H1 (cell line): ENCODE measurements at regions not wholly inside any gene's neighbourhood (a gene's known extent, or its start where the extent isn't known, plus 50 kb on each side); places are given as distances from the start of the nearest gene placed in this dataset.

ENCODE experiments used
- CTCF ChIA-PET: fragments of 300-600 bp; sonication (Branson Sonifier 250); formaldehyde crosslinking; loops from one replicate; lab custom pipeline; 2021; ENCODE audit not compliant: partially characterized antibody; lab: Charles Lee
- POLR2A ChIA-PET: fragments of 300-600 bp; sonication (Branson Sonifier 250); formaldehyde crosslinking; loops from one replicate; lab custom pipeline; 2021; ENCODE audit warnings: inconsistent platforms; ENCODE audit not compliant: partially characterized antibody; lab: Charles Lee
- DNase-seq, 2 experiments: peaks; one replicate each; pipeline versions ENCODE4 v3.0.0 to v3.0.0-alpha.2; 2010 to 2022; ENCODE audit warnings: low spot score in 2 of 2, low read depth in 1 of 2, mixed read lengths in 1 of 2
- FAIRE-seq: peaks from 2 replicates; lab custom pipeline; 2011; peaks lifted over from hg19 to GRCh38; lab: Jason Lieb, UNC
- H2AFZ ChIP-seq: 2 replicates; pipeline ENCODE4 v1.8.1; 2012; ENCODE audit warnings: low read length, inconsistent platforms
- H2AK5ac ChIP-seq: 2 replicates; pipeline ENCODE4 v1.6.1; 2013; ENCODE audit warnings: low read depth, low read length
- H2BK120ac ChIP-seq: replicated peaks from 2 replicates; pipeline ENCODE3; 2013; ENCODE audit warnings: low read depth, low read length, inconsistent platforms
- H2BK12ac ChIP-seq: 2 replicates; pipeline ENCODE4 v1.6.1; 2013; ENCODE audit warnings: low read depth, low read length
- H2BK15ac ChIP-seq: 2 replicates; pipeline ENCODE4 v1.6.1; 2013; ENCODE audit warnings: low read length
- H2BK20ac ChIP-seq: 2 replicates; pipeline ENCODE4 v1.6.1; 2013; ENCODE audit warnings: low read length
- H2BK5ac ChIP-seq: 2 replicates; pipeline ENCODE4 v1.6.1; 2013; ENCODE audit warnings: low read depth, low read length
- H3K14ac ChIP-seq: 2 replicates; pipeline ENCODE4 v1.6.1; 2013; ENCODE audit warnings: inconsistent platforms; ENCODE audit not compliant: insufficient read length
- H3K18ac ChIP-seq: 2 replicates; pipeline ENCODE4 v1.6.1; 2013; ENCODE audit warnings: low read length; ENCODE audit errors: extremely low read depth
- H3K23ac ChIP-seq: 2 replicates; pipeline ENCODE4 v1.6.1; 2013; ENCODE audit warnings: inconsistent platforms; ENCODE audit not compliant: insufficient read length
- H3K23me2 ChIP-seq: 2 replicates; pipeline ENCODE4 v1.6.1; 2013; ENCODE audit warnings: low read depth, low read length
- H3K27ac ChIP-seq: 2 replicates; pipeline ENCODE4 v1.6.1; 2011; ENCODE audit warnings: low read depth, low read length, inconsistent platforms
- H3K27me3 ChIP-seq, 4 experiments: replicated peaks in 1 of 4; 1 replicate in 1 of 4; 2 replicates in 3 of 4; pipeline versions ENCODE4 v1.6.1 to v1.8.1; 2011 to 2013; ENCODE audit warnings: low read length in 3 of 4, mild to moderate bottlenecking in 3 of 4, inconsistent platforms in 2 of 4, mixed read lengths in 2 of 4, moderate library complexity in 1 of 4; ENCODE audit not compliant: control insufficient read depth in 3 of 4, insufficient read depth in 3 of 4; ENCODE audit errors: extremely low read depth in 1 of 4
- H3K36me3 ChIP-seq, 4 experiments: 2 replicates each; pipeline versions ENCODE4 v1.6.1 to v1.8.1; 2011 to 2013; ENCODE audit warnings: mild to moderate bottlenecking in 4 of 4, low read length in 3 of 4, moderate library complexity in 2 of 4, control low read depth in 1 of 4, inconsistent platforms in 1 of 4; ENCODE audit not compliant: insufficient read depth in 4 of 4, control insufficient read depth in 2 of 4
- H3K4ac ChIP-seq: replicated peaks from 2 replicates; pipeline ENCODE3; 2013; ENCODE audit warnings: low read length, low read depth, mixed read lengths, inconsistent platforms; ENCODE audit not compliant: insufficient read length
- H3K4me1 ChIP-seq, 4 experiments: replicated peaks in 1 of 4; 1 replicate in 1 of 4; 2 replicates in 3 of 4; pipeline versions ENCODE4 v1.6.1 to v1.8.1; 2011 to 2013; ENCODE audit warnings: low read length in 3 of 4, inconsistent platforms in 2 of 4, mixed read lengths in 1 of 4; ENCODE audit not compliant: insufficient read depth in 4 of 4, control insufficient read depth in 3 of 4
- H3K4me2 ChIP-seq, 2 experiments: 2 replicates each; pipeline versions ENCODE4 v1.6.1 to v1.8.1; 2011 to 2013; ENCODE audit warnings: low read depth in 2 of 2, low read length in 2 of 2, control low read depth in 1 of 2, inconsistent platforms in 1 of 2, mild to moderate bottlenecking in 1 of 2; ENCODE audit not compliant: insufficient read depth in 1 of 2
- H3K4me3 ChIP-seq, 4 experiments: fragments of 200-600, 300-600 bp in 1 of 4; sonication (generic), shearing (Covaris generic), sonication (Bioruptor Twin) in 1 of 4; 2 replicates each; pipeline versions ENCODE4 v1.5.1 to v1.8.1; 2011 to 2016; ENCODE audit warnings: low read length in 4 of 4, low read depth in 3 of 4, control low read depth in 2 of 4, inconsistent platforms in 2 of 4, mild to moderate bottlenecking in 2 of 4, mixed read lengths in 1 of 4, moderate library complexity in 1 of 4; ENCODE audit not compliant: insufficient read depth in 2 of 4; ENCODE audit errors: extremely low read depth in 1 of 4
- H3K56ac ChIP-seq: replicated peaks from 2 replicates; pipeline ENCODE3; 2013; ENCODE audit warnings: low read depth, mild to moderate bottlenecking, mixed read lengths, low read length, inconsistent platforms; ENCODE audit not compliant: insufficient read length
- H3K79me1 ChIP-seq: 2 replicates; pipeline ENCODE4 v1.6.1; 2013; ENCODE audit warnings: low read depth, low read length, control low read depth
- H3K79me2 ChIP-seq, 2 experiments: 2 replicates each; pipeline versions ENCODE4 v1.6.1 to v1.8.1; 2012 to 2013; ENCODE audit warnings: low read length in 2 of 2, mild to moderate bottlenecking in 2 of 2, inconsistent platforms in 1 of 2; ENCODE audit not compliant: insufficient read depth in 2 of 2, control insufficient read depth in 1 of 2
- H3K9ac ChIP-seq, 4 experiments: replicated peaks in 1 of 4; 1 replicate in 1 of 4; 2 replicates in 3 of 4; pipeline versions ENCODE4 v1.6.1 to v1.8.1; 2011 to 2013; ENCODE audit warnings: low read depth in 3 of 4, low read length in 3 of 4, control low read depth in 2 of 4, mild to moderate bottlenecking in 2 of 4, moderate library complexity in 2 of 4, inconsistent platforms in 1 of 4; ENCODE audit errors: extremely low read depth in 1 of 4
- H3K9me3 ChIP-seq, 2 experiments: 2 replicates each; pipeline versions ENCODE4 v1.6.1 to v1.8.1; 2012 to 2013; ENCODE audit warnings: mild to moderate bottlenecking in 2 of 2, moderate library complexity in 2 of 2, control low read depth in 1 of 2, inconsistent platforms in 1 of 2, low read depth in 1 of 2, low read length in 1 of 2, mixed read lengths in 1 of 2; ENCODE audit not compliant: insufficient read depth in 2 of 2
- H4K20me1 ChIP-seq, 2 experiments: replicated peaks in 1 of 2; 2 replicates each; pipeline versions ENCODE3 to v1.8.1; 2011 to 2013; ENCODE audit warnings: inconsistent platforms in 2 of 2, low read length in 2 of 2, mild to moderate bottlenecking in 1 of 2; ENCODE audit not compliant: insufficient read depth in 2 of 2, control insufficient read depth in 1 of 2
- H4K5ac ChIP-seq: 2 replicates; pipeline ENCODE4 v1.6.1; 2013; ENCODE audit warnings: low read length, low read depth, mixed read lengths, inconsistent platforms; ENCODE audit not compliant: insufficient read length
- H4K8ac ChIP-seq: 2 replicates; pipeline ENCODE4 v1.8.0; 2013; ENCODE audit warnings: mild to moderate bottlenecking, moderate library complexity, low read length, inconsistent platforms; ENCODE audit not compliant: insufficient read depth; ENCODE audit errors: extremely low read depth
- H4K91ac ChIP-seq: replicated peaks from 2 replicates; pipeline ENCODE3; 2013; ENCODE audit warnings: low read length, mixed read lengths, inconsistent platforms; ENCODE audit not compliant: insufficient read length
- BCL11A ChIP-seq, 2 experiments: IDR thresholded peaks; one replicate each; pipeline ENCODE4 v1.6.1; 2011; ENCODE audit warnings: low read depth in 2 of 2, low read length in 2 of 2, mild to moderate bottlenecking in 2 of 2
- CHD2 ChIP-seq: IDR thresholded peaks from 2 replicates; pipeline ENCODE4 v1.6.1; 2012; ENCODE audit warnings: low read length, improper control_type of control experiment
- CTBP2 ChIP-seq: IDR thresholded peaks from 2 replicates; pipeline ENCODE4 v1.7.0; 2011; ENCODE audit warnings: borderline replicate concordance, mild to moderate bottlenecking, moderate library complexity, mixed read lengths, low read length; ENCODE audit not compliant: insufficient read depth, insufficient read length
- EP300 ChIP-seq, 2 experiments: IDR thresholded peaks; 1 replicate in 1 of 2; 2 replicates in 1 of 2; pipeline ENCODE4 v1.6.1; 2011 to 2012; ENCODE audit warnings: low read depth in 2 of 2, low read length in 2 of 2, mild to moderate bottlenecking in 2 of 2, borderline replicate concordance in 1 of 2, inconsistent platforms in 1 of 2, moderate library complexity in 1 of 2
- EZH2 ChIP-seq: fragments of 200-600 bp; sonication (generic); IDR thresholded peaks from 2 replicates; pipeline ENCODE4 v1.7.1; 2012; ENCODE audit warnings: low read depth, mild to moderate bottlenecking, moderate library complexity, low read length, inconsistent platforms; ENCODE audit not compliant: severe bottlenecking
- POLR2AphosphoS5 ChIP-seq: IDR thresholded peaks from 2 replicates; pipeline ENCODE4 v1.6.1; 2011; ENCODE audit warnings: low read depth, low read length
- RNF2 ChIP-seq: fragments of 200-900, 300-1000 bp; sonication (generic); IDR thresholded peaks from 2 replicates; pipeline ENCODE4 v1.7.1; 2016; ENCODE audit warnings: borderline replicate concordance, low read depth, mild to moderate bottlenecking, antibody characterized with exemption, low read length; ENCODE audit not compliant: poor library complexity, severe bottlenecking; ENCODE audit errors: missing control alignments
- USF2 ChIP-seq: IDR thresholded peaks from 2 replicates; pipeline ENCODE4 v1.6.1; 2011; ENCODE audit warnings: low read length, improper control_type of control experiment
- YY1 ChIP-seq: IDR thresholded peaks from 2 replicates; pipeline ENCODE4 v1.6.1; 2011; ENCODE audit warnings: low read depth, mild to moderate bottlenecking, low read length
- ZNF274 ChIP-seq: IDR thresholded peaks from 2 replicates; pipeline ENCODE4 v1.7.0; 2012; ENCODE audit warnings: low read length, borderline replicate concordance; ENCODE audit errors: extremely low read depth
- WGBS, 2 experiments: shearing (Covaris generic) in 1 of 2; methylation state at CpG; one replicate each; pipeline versions ENCODE4 v1.1.6 to v1.1.7; 2013 to 2015; ENCODE audit warnings: low lambda C conversion rate in 2 of 2, mixed read lengths in 2 of 2, inconsistent platforms in 1 of 2, low coverage in 1 of 2, missing lambda C conversion rate in 1 of 2; ENCODE audit not compliant: insufficient replicate concordance in 2 of 2, insufficient coverage in 1 of 2, insufficient read length in 1 of 2; ENCODE audit errors: extremely low coverage in 1 of 2, missing lambda C conversion rate in 1 of 2; 5-methylcytosine and 5-hydroxymethylcytosine counted together

DNA sequence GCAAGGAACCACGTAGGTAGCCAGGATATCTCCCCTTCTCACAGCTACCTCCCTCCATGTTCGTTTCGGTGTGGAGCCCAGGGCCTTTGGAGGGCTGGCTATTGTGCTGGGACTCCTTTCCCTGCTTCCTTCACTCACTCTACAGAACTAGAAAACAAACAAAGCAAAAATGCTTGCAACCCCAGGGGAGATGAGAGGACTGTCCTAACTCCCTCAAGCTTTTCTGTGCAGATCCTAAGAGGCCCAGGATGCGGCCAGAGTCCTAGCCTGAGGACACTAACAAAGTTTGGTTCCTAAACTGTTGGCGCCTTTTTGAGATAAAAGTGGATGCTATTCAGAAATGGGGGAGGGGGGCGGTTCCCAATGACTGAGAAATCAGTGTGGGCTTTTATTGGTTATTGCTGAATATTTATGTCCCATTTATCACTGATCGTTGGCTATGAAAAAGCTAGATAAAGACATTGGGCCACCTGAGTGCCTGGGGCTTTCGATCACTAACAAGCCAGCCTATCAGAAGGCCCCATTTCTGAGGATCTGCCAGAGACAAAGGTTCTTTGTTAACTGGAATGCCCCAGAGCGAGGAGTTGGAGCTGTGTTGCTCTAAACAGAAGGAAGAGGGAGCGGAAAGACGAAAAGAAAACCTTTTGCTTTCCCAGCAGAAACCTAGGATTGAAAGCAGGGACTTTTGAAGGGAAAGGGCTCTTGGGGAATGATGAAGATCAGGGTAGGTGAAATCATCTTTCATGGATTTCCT is 95.2 kb upstream of the EGR2 start:
- H3K4me3 ChIP-seq = no peak overlapping the region
- H3K4me1 ChIP-seq = no peaks in the 10 kb centered on the region; a peak in 1 of 7 replicates
- peak overlapping the region; percentile 39; the same call in 1 of the 2 replicates for H4K8ac ChIP-seq
- ChIA-PET CTCF (interaction anchor here (0.6 to 1.7 kb wide), 2 partner anchors 247 to 301 kb away, joined by 3 read pairs; no protein-coding TSS in a partner anchor), POLR2A (no interaction called here)
- no peaks in the 10 kb centered on the region for H3K9me3 ChIP-seq
- 82% methylated on average over 11 of the region's 11 CpGs; no CpG with 5 or more reads in 1 of the 2 experiments for WGBS, 2 experiments
- no peak overlapping the region for H2BK120ac ChIP-seq
- H4K5ac ChIP-seq = peak overlapping the region; percentile 20
- no peak overlapping the region for H3K27ac ChIP-seq
- H3K79me2 ChIP-seq = no peaks in the 10 kb centered on the region
- no peaks in the 10 kb centered on the region for H3K36me3 ChIP-seq
- H3K23me2 ChIP-seq = no peaks in the 10 kb centered on the region
- no peak overlapping the region for H3K23ac ChIP-seq
- peak overlapping the region; percentile 6; the same call in 1 of the 2 replicates for H2BK20ac ChIP-seq
- H3K27me3 ChIP-seq = no peaks in the 10 kb centered on the region
- no peak for DNase-seq
- H2AK5ac ChIP-seq = no peak overlapping the region
- H4K20me1 ChIP-seq = no peaks in the 10 kb centered on the region
- H3K14ac ChIP-seq = no peak overlapping the region
- no peak overlapping the region for H3K56ac ChIP-seq
- H3K79me1 ChIP-seq = no peaks in the 10 kb centered on the region
- no peak overlapping the region for H2BK15ac ChIP-seq
- no peak overlapping the region for H3K9ac ChIP-seq
- no peak overlapping the region for H2BK5ac ChIP-seq
- H3K4ac ChIP-seq = no peak overlapping the region
- no peak overlapping the region for H4K91ac ChIP-seq
- peak overlapping the region; percentile 99 for H2AFZ ChIP-seq
- H3K18ac ChIP-seq = 0 out of 2 replicates have a peak overlapping the region, but pooled peaks have one; percentile 62
- H2BK12ac ChIP-seq = no peak overlapping the region
- peak overlapping the region; percentile 50 to 51; a peak in 2 of 4 replicates for H3K4me2 ChIP-seq
- no peak for FAIRE-seq
- TF ChIP-seq USF2 = no peak
- no peak for TF ChIP-seq CTBP2
- TF ChIP-seq RNF2 = no peak
- no peak for TF ChIP-seq ZNF274
- no peak for TF ChIP-seq BCL11A (IDR thresholded peaks at IDR 0.05; ENCODE audit: low read depth in 2 of 2, low read length in 2 of 2)
- TF ChIP-seq POLR2AphosphoS5 = no peak
- no peak for TF ChIP-seq EZH2
- TF ChIP-seq EP300 (IDR thresholded peaks at IDR 0.05; ENCODE audit: borderline replicate concordance in 1 of 2, low read depth in 2 of 2, low read length in 2 of 2) = no peak
- TF ChIP-seq YY1 = no peak
- no peak for TF ChIP-seq CHD2
